K562 (cell line): ENCODE measurements at regions not wholly inside any gene's neighbourhood (a gene's known extent, or its start where the extent isn't known, plus 50 kb on each side); places are given as distances from the start of the nearest gene placed in this dataset.

Experiments
- ATAC-seq: fragments of 200-7000 bp; cut with Tn5 transposase; 3 replicates; pipeline ENCODE4 v1.9.1; 2020; ENCODE audit warnings: moderate library complexity
- BruUV-seq: library from RNA; stranded (reverse); fragments of 400-500 nt; replicated peaks from 2 replicates; lab custom pipeline; 2021; lab: Mats Ljungman, UMichigan
- CTCF ChIA-PET: fragments of 300-600 bp; formaldehyde crosslinking; extraction: SDS; loops from one replicate; lab custom pipeline; 2021; ENCODE audit warnings: low intra/inter-chr PET ratio; lab: Yijun Ruan, JAX
- POLR2A ChIA-PET: fragments of 300-600, 350-650 bp; sonication (Branson Sonifier 250); formaldehyde crosslinking; extraction: SDS; loops from one replicate; lab custom pipeline; 2021; ENCODE audit warnings: antibody characterized with exemption, inconsistent platforms; lab: Yijun Ruan, JAX
- DNase-seq, 4 experiments: peaks; one replicate each; pipeline versions ENCODE4 v3.0.0 to v3.0.0-alpha.2; 2011 to 2018; ENCODE audit warnings: low spot score in 3 of 4, mixed read lengths in 3 of 4; ENCODE audit errors: extremely low read depth in 1 of 4
- FAIRE-seq: peaks from 2 replicates; lab custom pipeline; 2011; peaks lifted over from hg19 to GRCh38; lab: Jason Lieb, UNC
- H2AFZ ChIP-seq: 2 replicates; pipeline ENCODE4 v1.6.0; 2011; ENCODE audit warnings: low read depth, low read length, control low read depth, inconsistent platforms
- H3K27ac ChIP-seq: fragments of 200-600 bp; 3 replicates; pipeline ENCODE4 v1.8.0; 2011; ENCODE audit warnings: low read depth, mild to moderate bottlenecking, control low read depth, inconsistent platforms, low read length, moderate library complexity, mixed read lengths; ENCODE audit errors: extremely low read depth
- H3K27me3 ChIP-seq, 2 experiments: fragments of 300-600 bp in 1 of 2; 2 replicates in 1 of 2; 3 replicates in 1 of 2; pipeline versions ENCODE4 v1.6.0 to v1.8.0; 2011; ENCODE audit warnings: inconsistent platforms in 2 of 2, low read length in 2 of 2, mild to moderate bottlenecking in 1 of 2, mixed read lengths in 1 of 2, moderate library complexity in 1 of 2; ENCODE audit not compliant: control insufficient read depth in 2 of 2, insufficient read depth in 2 of 2
- H3K36me3 ChIP-seq: fragments of 300-600 bp; 3 replicates; pipeline ENCODE4 v1.8.0; 2011; ENCODE audit warnings: mild to moderate bottlenecking, low read length, inconsistent platforms; ENCODE audit not compliant: control insufficient read depth, insufficient read depth
- H3K4me1 ChIP-seq, 2 experiments: fragments of 200-600 bp in 1 of 2; replicated peaks in 1 of 2; 2 replicates in 1 of 2; 3 replicates in 1 of 2; pipeline versions ENCODE4 v1.5.1 to v1.8.0; 2011; ENCODE audit warnings: inconsistent platforms in 2 of 2, low read length in 2 of 2, mild to moderate bottlenecking in 1 of 2, mixed read lengths in 1 of 2, moderate library complexity in 1 of 2; ENCODE audit not compliant: control insufficient read depth in 2 of 2, insufficient read depth in 2 of 2
- H3K4me2 ChIP-seq: 2 replicates; pipeline ENCODE4 v1.6.1; 2011; ENCODE audit warnings: low read length, control low read depth, inconsistent platforms, mixed read lengths; ENCODE audit not compliant: insufficient read depth
- H3K4me3 ChIP-seq: fragments of 200-600 bp; sonication (generic), shearing (Covaris generic); 2 replicates; pipeline ENCODE4 v1.5.1; 2016; ENCODE audit warnings: control low read depth, inconsistent platforms
- H3K79me2 ChIP-seq: fragments of 200-600 bp; 3 replicates; pipeline ENCODE4 v1.8.0; 2011; ENCODE audit warnings: low read length, inconsistent platforms; ENCODE audit not compliant: control insufficient read depth, insufficient read depth
- H3K9ac ChIP-seq, 2 experiments: 2 replicates each; pipeline versions ENCODE4 v1.6.0 to v1.6.1; 2011; ENCODE audit warnings: low read depth in 2 of 2, low read length in 2 of 2, control low read depth in 1 of 2, inconsistent platforms in 1 of 2, mild to moderate bottlenecking in 1 of 2, mixed read lengths in 1 of 2; ENCODE audit not compliant: insufficient read depth in 1 of 2
- H3K9me1 ChIP-seq: one replicate; pipeline ENCODE4 v1.6.0; 2011; ENCODE audit warnings: inconsistent platforms, mild to moderate bottlenecking, low read length, moderate library complexity; ENCODE audit not compliant: control insufficient read depth, insufficient read depth
- H3K9me3 ChIP-seq: replicated peaks from 2 replicates; pipeline ENCODE4 v1.5.1; 2011; ENCODE audit warnings: low read depth, low read length, inconsistent platforms; ENCODE audit not compliant: control insufficient read depth, insufficient read depth
- H4K20me1 ChIP-seq: replicated peaks from 2 replicates; pipeline ENCODE4 v1.6.1; 2011; ENCODE audit warnings: low read length, inconsistent platforms, mixed read lengths; ENCODE audit not compliant: control insufficient read depth, insufficient read depth
- ARID2 ChIP-seq: fragments of 450-650 bp; IDR thresholded peaks from 2 replicates; pipeline ENCODE4 v1.6.1; 2017; ENCODE audit warnings: antibody characterized with exemption, mild to moderate bottlenecking
- ATF1 ChIP-seq, 2 experiments: fragments of 450-650 bp in 1 of 2; IDR thresholded peaks; 2 replicates each; pipeline ENCODE4 v1.6.1; 2016; ENCODE audit warnings: missing compliant biosample characterization in 1 of 2, missing genetic modification characterization in 1 of 2
- DMBX1 ChIP-seq: fragments of 250-450 bp; sonication (Bioruptor Pico); IDR thresholded peaks from 2 replicates; pipeline ENCODE4 v1.8.0; 2022; ENCODE audit warnings: inconsistent platforms, mild to moderate bottlenecking, moderate library complexity, borderline replicate concordance
- GTF2B ChIP-seq: IDR thresholded peaks from 2 replicates; pipeline ENCODE4 v1.6.1; 2011; ENCODE audit not compliant: insufficient read length; ENCODE audit errors: extremely low read depth
- HDAC1 ChIP-seq, 2 experiments: fragments of 450-650 bp; IDR thresholded peaks; 2 replicates each; pipeline ENCODE4 v1.6.1; 2016 to 2017; ENCODE audit warnings: inconsistent platforms in 1 of 2, mild to moderate bottlenecking in 1 of 2, moderate library complexity in 1 of 2
- KDM1A ChIP-seq, 2 experiments: fragments of 450-650 bp; IDR thresholded peaks; 2 replicates each; pipeline ENCODE4 v1.6.1; 2016; ENCODE audit warnings: mild to moderate bottlenecking in 2 of 2
- MEIS2 ChIP-seq: fragments of 450-650 bp; IDR thresholded peaks from 2 replicates; pipeline ENCODE4 v1.6.1; 2014; ENCODE audit warnings: mild to moderate bottlenecking; ENCODE audit not compliant: partially characterized antibody
- PYGO2 ChIP-seq: fragments of 450-650 bp; IDR thresholded peaks from 2 replicates; pipeline ENCODE4 v1.6.1; 2016; ENCODE audit warnings: mild to moderate bottlenecking, missing genetic modification characterization, moderate library complexity, missing compliant biosample characterization
- YBX1 ChIP-seq: fragments of 450-650 bp; IDR thresholded peaks from 2 replicates; pipeline ENCODE4 v1.7.1; 2016; ENCODE audit warnings: mild to moderate bottlenecking
- ZBED1 ChIP-seq: IDR thresholded peaks from 2 replicates; pipeline ENCODE4 v1.6.1; 2014
- ZFP1 ChIP-seq: fragments of 450-650 bp; formaldehyde crosslinking; IDR thresholded peaks from 2 replicates; pipeline ENCODE4 v1.4.0; 2020; ENCODE audit warnings: mild to moderate bottlenecking, mixed read lengths
- ZMIZ1 ChIP-seq, 2 experiments: fragments of 150-350 bp in 1 of 2; IDR thresholded peaks; 2 replicates each; pipeline ENCODE4 v1.6.1; 2012 to 2016; ENCODE audit warnings: low read depth in 2 of 2, low read length in 2 of 2, mild to moderate bottlenecking in 1 of 2, moderate library complexity in 1 of 2
- ZNF184 ChIP-seq: sonication (generic); formaldehyde crosslinking; IDR thresholded peaks from 2 replicates; pipeline ENCODE4 v1.5.0; 2020; ENCODE audit warnings: missing genetic modification reagents
- ZNF263 ChIP-seq: sonication (generic); formaldehyde crosslinking; IDR thresholded peaks from 2 replicates; pipeline ENCODE4 v1.8.0; 2022; ENCODE audit warnings: mild to moderate bottlenecking, missing genetic modification reagents, borderline replicate concordance
- ZNF436 ChIP-seq: fragments of 250-450, 450-650 bp; sonication (Bioruptor Pico); formaldehyde crosslinking; IDR thresholded peaks from 2 replicates; pipeline ENCODE4 v1.7.0; 2020; ENCODE audit warnings: mild to moderate bottlenecking
- ZNF507 ChIP-seq: conservative IDR thresholded peaks from 2 replicates; pipeline ENCODE4 v1.6.1; 2017; ENCODE audit warnings: missing genetic modification characterization, missing compliant biosample characterization
- ZNF699 ChIP-seq: fragments of 250-450 bp; sonication (Bioruptor Pico); IDR thresholded peaks from 2 replicates; pipeline ENCODE4 v1.8.0; 2021; ENCODE audit warnings: mild to moderate bottlenecking, moderate library complexity; ENCODE audit not compliant: insufficient replicate concordance
- WGBS: fragments of 100-300 bp; shearing (Covaris generic); methylation state at CpG from one replicate; pipeline ENCODE4 v1.1.6; 2016; ENCODE audit warnings: low coverage, mixed read lengths; ENCODE audit not compliant: insufficient coverage; ENCODE audit errors: missing lambda C conversion rate; 5-methylcytosine and 5-hydroxymethylcytosine counted together
- in situ Hi-C: fragments of 300-500 bp; cut with MboI; formaldehyde crosslinking; loops from 4 replicates; pipeline ENCODE4 v1.15.0; 2018; ENCODE audit warnings: inconsistent platforms, mixed read lengths
- intact Hi-C: fragments of 100-400 bp; cut with micrococcal nuclease; formaldehyde crosslinking; loops from 2 replicates; pipeline ENCODE4 v1.14.2; 2022

DNA sequence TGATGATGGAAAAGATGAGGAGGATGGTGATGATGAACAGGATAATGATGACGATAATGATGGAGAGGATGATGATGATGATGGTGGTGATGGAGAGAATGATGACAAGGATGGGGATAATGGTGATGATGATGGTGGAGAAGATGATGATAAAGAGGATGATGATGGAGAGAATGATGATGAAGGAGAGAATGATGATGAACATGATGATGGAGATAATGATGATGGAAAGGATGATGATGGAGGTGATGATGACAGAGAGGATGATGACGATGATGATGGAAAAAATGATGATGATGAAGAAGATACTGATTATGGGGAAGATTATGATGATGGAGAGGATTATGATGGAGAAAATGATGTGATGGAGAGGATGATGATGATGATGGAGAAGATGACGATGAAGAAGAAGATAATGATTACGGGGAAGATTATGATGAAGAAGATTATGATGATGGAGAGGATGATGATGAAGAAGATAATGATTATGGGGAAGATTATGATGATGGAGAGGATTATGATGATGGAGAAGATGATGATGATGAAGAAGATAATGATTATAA, 204.1 kb downstream of the MATN1 start:
- peaks cover 4% of the 10 kb centered on the region; the same call in 1 of the 2 replicates for H4K20me1 ChIP-seq
- no peaks in the 10 kb centered on the region for H3K79me2 ChIP-seq
- POLR2A ChIA-PET, result no interaction called here
- under 1% methylated on average over 4 of the region's 4 CpGs for WGBS
- in situ Hi-C loops (loop anchor here (5.0 kb wide), 1 partner anchor 837 kb away; no protein-coding TSS in a partner anchor), intact Hi-C loops (no loop called here)
- H2AFZ ChIP-seq, result no peak overlapping the region
- no peaks in the 10 kb centered on the region for H3K9me3 ChIP-seq
- ATAC-seq, result no peak
- H3K4me3 ChIP-seq, result no peak overlapping the region
- no peak overlapping the region for H3K4me2 ChIP-seq
- no peak for FAIRE-seq
- DNase-seq, result no peak
- H3K36me3 ChIP-seq, result no peaks in the 10 kb centered on the region
- BruUV-seq, result no TSS peak
- H3K27ac ChIP-seq, result no peak overlapping the region
- no peaks in the 10 kb centered on the region for H3K4me1 ChIP-seq
- H3K9ac ChIP-seq, result no peak overlapping the region
- no peaks in the 10 kb centered on the region for H3K9me1 ChIP-seq
- CTCF ChIA-PET, result no interaction called here
- peaks cover 0 to 19% of the 10 kb centered on the region in 2 experiments; a peak in 2 of 5 replicates for H3K27me3 ChIP-seq
- TF ChIP-seq HDAC1 (IDR thresholded peaks at IDR 0.05) (peak in 1 of 2 experiments; percentile 76; a peak in 2 of 4 replicates), ZFP1 (CRISPR knock-in tag) (no peak), ZBED1 (no peak), ZNF436 (CRISPR knock-in tag) (no peak), GTF2B (no peak), YBX1 (peak; percentile 35; the same call in 1 of the 2 replicates), ZNF184 (no peak), KDM1A (IDR thresholded peaks at IDR 0.05) (peak; percentile 83 to 84), ZNF263 (no peak), ZMIZ1 (IDR thresholded peaks at IDR 0.05; ENCODE audit: low read depth in 2 of 2, low read length in 2 of 2) (no peak), ZNF507 (tag) (no peak), ATF1 (CRISPR knock-in tag; IDR thresholded peaks at IDR 0.05) (no peak), ATF1 (tag; IDR thresholded peaks at IDR 0.05) (peak; percentile 46), ARID2 (no peak), DMBX1 (CRISPR knock-in tag) (no peak), PYGO2 (tag) (no peak), MEIS2 (no peak), ZNF699 (CRISPR knock-in tag) (no peak)
